ENCODE measurements at regions not wholly inside any gene's neighbourhood (a gene's known extent, or its start where the extent isn't known, plus 50 kb on each side); places are given as distances from the start of the nearest gene placed in this dataset.

GRCh38 chrX:35015621-35016020, 73.0 kb downstream of the FAM47B start:
- TF ChIP-seq EZH2 (IDR thresholded peaks at IDR 0.05) (no peak), CEBPB (IDR thresholded peaks at IDR 0.05; ENCODE audit: low read depth) (no peak), ELF1 (IDR thresholded peaks at IDR 0.05; ENCODE audit: borderline replicate concordance, low read depth) (no peak), POLR2AphosphoS5 (IDR thresholded peaks at IDR 0.05; ENCODE audit: low read depth, low read length) (no peak), POLR2A (IDR thresholded peaks at IDR 0.05; ENCODE audit: borderline replicate concordance, extremely low read depth, insufficient read depth, insufficient read length) (no peak), MAX (IDR thresholded peaks at IDR 0.05) (no peak), JUND (IDR thresholded peaks at IDR 0.05) (no peak)
- TF ChIP-seq, protein P1, sequence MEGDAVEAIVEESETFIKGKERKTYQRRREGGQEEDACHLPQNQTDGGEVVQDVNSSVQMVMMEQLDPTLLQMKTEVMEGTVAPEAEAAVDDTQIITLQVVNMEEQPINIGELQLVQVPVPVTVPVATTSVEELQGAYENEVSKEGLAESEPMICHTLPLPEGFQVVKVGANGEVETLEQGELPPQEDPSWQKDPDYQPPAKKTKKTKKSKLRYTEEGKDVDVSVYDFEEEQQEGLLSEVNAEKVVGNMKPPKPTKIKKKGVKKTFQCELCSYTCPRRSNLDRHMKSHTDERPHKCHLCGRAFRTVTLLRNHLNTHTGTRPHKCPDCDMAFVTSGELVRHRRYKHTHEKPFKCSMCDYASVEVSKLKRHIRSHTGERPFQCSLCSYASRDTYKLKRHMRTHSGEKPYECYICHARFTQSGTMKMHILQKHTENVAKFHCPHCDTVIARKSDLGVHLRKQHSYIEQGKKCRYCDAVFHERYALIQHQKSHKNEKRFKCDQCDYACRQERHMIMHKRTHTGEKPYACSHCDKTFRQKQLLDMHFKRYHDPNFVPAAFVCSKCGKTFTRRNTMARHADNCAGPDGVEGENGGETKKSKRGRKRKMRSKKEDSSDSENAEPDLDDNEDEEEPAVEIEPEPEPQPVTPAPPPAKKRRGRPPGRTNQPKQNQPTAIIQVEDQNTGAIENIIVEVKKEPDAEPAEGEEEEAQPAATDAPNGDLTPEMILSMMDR (IDR thresholded peaks at IDR 0.05 in 2 of 3, conservative IDR thresholded peaks at IDR 0.05 in 1 of 3; ENCODE audit: borderline replicate concordance in 1 of 3, insufficient read depth in 1 of 3, low read depth in 2 of 3, low read length in 2 of 3) = no peak
- TF ChIP-seq, protein P2, sequence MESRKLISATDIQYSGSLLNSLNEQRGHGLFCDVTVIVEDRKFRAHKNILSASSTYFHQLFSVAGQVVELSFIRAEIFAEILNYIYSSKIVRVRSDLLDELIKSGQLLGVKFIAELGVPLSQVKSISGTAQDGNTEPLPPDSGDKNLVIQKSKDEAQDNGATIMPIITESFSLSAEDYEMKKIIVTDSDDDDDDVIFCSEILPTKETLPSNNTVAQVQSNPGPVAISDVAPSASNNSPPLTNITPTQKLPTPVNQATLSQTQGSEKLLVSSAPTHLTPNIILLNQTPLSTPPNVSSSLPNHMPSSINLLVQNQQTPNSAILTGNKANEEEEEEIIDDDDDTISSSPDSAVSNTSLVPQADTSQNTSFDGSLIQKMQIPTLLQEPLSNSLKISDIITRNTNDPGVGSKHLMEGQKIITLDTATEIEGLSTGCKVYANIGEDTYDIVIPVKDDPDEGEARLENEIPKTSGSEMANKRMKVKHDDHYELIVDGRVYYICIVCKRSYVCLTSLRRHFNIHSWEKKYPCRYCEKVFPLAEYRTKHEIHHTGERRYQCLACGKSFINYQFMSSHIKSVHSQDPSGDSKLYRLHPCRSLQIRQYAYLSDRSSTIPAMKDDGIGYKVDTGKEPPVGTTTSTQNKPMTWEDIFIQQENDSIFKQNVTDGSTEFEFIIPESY (IDR thresholded peaks at IDR 0.05; ENCODE audit: extremely low read depth, insufficient replicate concordance, low read length) = no peak
- TF ChIP-seq, protein P3, sequence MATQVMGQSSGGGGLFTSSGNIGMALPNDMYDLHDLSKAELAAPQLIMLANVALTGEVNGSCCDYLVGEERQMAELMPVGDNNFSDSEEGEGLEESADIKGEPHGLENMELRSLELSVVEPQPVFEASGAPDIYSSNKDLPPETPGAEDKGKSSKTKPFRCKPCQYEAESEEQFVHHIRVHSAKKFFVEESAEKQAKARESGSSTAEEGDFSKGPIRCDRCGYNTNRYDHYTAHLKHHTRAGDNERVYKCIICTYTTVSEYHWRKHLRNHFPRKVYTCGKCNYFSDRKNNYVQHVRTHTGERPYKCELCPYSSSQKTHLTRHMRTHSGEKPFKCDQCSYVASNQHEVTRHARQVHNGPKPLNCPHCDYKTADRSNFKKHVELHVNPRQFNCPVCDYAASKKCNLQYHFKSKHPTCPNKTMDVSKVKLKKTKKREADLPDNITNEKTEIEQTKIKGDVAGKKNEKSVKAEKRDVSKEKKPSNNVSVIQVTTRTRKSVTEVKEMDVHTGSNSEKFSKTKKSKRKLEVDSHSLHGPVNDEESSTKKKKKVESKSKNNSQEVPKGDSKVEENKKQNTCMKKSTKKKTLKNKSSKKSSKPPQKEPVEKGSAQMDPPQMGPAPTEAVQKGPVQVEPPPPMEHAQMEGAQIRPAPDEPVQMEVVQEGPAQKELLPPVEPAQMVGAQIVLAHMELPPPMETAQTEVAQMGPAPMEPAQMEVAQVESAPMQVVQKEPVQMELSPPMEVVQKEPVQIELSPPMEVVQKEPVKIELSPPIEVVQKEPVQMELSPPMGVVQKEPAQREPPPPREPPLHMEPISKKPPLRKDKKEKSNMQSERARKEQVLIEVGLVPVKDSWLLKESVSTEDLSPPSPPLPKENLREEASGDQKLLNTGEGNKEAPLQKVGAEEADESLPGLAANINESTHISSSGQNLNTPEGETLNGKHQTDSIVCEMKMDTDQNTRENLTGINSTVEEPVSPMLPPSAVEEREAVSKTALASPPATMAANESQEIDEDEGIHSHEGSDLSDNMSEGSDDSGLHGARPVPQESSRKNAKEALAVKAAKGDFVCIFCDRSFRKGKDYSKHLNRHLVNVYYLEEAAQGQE (IDR thresholded peaks at IDR 0.05; ENCODE audit: low read depth) = no peak

Data from HCT116 (cell line).